NT2/D1 (cell line): ENCODE measurements at regions not wholly inside any gene's neighbourhood (a gene's known extent, or its start where the extent isn't known, plus 50 kb on each side); places are given as distances from the start of the nearest gene placed in this dataset.

Source experiments
- SUZ12 ChIP-seq: IDR thresholded peaks from 2 replicates; pipeline ENCODE4 v1.6.1; 2011; ENCODE audit not compliant: insufficient read length, insufficient read depth; ENCODE audit errors: extremely low read depth
- ZNF274 ChIP-seq: IDR thresholded peaks from 2 replicates; pipeline ENCODE4 v1.6.1; 2011; ENCODE audit warnings: mild to moderate bottlenecking, low read depth, low read length

DNA sequence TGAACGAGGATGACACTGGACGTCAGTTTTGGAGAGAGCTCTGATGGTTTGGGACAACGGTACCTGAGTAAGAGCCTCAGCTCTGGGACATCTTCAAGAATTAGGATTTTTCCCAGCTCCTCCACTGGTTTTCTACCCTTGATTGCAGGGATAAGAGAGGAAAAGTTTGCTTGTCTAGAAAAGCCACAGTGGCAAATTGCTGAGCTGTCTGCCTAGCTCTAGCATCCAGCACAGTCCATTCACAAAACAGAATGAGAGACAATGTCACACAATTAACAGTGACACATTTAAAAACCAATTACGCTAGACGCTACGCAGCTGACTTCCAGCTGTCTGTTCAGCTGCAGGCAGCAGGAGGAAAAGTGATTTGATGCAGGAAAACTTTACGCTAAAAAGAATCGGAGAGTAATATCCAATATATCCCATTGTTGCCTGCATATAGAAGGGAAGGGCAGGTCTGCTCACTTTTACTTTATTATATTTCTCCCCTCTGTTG lies 168.1 kb upstream of the PRICKLE1 start:
- TF ChIP-seq ZNF274 (no peak), SUZ12 (no peak)
